ENCODE measurements at regions not wholly inside any gene's neighbourhood (a gene's known extent, or its start where the extent isn't known, plus 50 kb on each side); places are given as distances from the start of the nearest gene placed in this dataset.
"Not testable (repeated sequence)": the region's sequence is repeated elsewhere in the genome, so short reads cannot be mapped to it uniquely, and the experiment has no call there.

DNA sequence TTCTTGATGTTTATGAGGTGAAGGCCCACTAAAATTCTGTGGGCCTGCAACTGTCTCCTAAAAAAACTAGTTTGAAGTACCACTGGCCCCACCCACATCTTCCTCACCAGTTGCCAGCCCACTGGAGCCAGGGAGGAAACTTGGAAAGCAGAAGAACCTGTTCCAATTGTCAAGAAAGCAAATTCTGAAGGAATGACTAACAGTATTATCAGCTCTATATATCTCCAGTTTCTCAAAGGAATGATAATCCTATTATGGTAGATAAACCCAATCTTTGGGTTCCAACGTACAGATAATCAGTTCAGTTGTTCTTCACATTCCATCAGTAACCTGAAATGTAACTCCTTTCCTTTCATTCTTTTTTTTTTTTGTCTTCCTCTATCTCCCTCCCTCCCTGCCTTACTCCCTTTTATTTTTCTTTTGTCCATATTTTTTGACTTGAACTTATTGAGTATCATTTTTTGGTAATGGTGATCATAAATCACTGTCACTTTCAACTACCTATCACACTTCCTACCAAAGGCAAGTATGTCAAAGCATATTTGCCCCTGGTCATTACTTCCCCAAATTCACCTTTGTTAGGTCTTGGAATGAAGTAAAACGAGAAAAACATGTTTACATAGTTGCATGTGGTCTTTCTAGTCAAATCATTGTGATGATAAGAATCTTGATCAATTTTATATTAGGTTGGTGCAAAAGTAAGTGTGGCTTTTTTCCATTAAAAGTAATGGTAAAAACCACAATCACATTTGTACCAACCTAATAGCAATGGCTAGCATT is 943.4 kb downstream of the TTLL7 start:
- no peak overlapping the region for H3K9ac ChIP-seq (ENCODE audit: low read length)
- no peak overlapping the region for H3K4me2 ChIP-seq (ENCODE audit: low read length)
- TF ChIP-seq, protein P1, sequence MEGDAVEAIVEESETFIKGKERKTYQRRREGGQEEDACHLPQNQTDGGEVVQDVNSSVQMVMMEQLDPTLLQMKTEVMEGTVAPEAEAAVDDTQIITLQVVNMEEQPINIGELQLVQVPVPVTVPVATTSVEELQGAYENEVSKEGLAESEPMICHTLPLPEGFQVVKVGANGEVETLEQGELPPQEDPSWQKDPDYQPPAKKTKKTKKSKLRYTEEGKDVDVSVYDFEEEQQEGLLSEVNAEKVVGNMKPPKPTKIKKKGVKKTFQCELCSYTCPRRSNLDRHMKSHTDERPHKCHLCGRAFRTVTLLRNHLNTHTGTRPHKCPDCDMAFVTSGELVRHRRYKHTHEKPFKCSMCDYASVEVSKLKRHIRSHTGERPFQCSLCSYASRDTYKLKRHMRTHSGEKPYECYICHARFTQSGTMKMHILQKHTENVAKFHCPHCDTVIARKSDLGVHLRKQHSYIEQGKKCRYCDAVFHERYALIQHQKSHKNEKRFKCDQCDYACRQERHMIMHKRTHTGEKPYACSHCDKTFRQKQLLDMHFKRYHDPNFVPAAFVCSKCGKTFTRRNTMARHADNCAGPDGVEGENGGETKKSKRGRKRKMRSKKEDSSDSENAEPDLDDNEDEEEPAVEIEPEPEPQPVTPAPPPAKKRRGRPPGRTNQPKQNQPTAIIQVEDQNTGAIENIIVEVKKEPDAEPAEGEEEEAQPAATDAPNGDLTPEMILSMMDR (IDR thresholded peaks at IDR 0.05; ENCODE audit: low read length), result no peak
- no peak for TF ChIP-seq EZH2 (IDR thresholded peaks at IDR 0.05; ENCODE audit: borderline replicate concordance, low read length)
- no peaks in the 10 kb centered on the region for H3K36me3 ChIP-seq (ENCODE audit: insufficient read depth, low read length)
- no peaks in the 10 kb centered on the region for H3K79me2 ChIP-seq (ENCODE audit: insufficient read depth, low read length)
- no peaks in the 10 kb centered on the region for H3K9me2 ChIP-seq (ENCODE audit: low read depth, low read length)
- H3K27ac ChIP-seq (ENCODE audit: low read depth, low read length, poor library complexity, severe bottlenecking), result no peak overlapping the region
- no peaks in the 10 kb centered on the region for H4K20me1 ChIP-seq (ENCODE audit: insufficient read depth, low read length)
- no peak overlapping the region for H2AFZ ChIP-seq (ENCODE audit: low read length)
- no peaks in the 10 kb centered on the region for H3K4me1 ChIP-seq (ENCODE audit: insufficient read depth, low read length, severe bottlenecking)
- no peaks in the 10 kb centered on the region for H3K9me3 ChIP-seq (ENCODE audit: low read length)
- H3F3A ChIP-seq (ENCODE audit: insufficient read depth, low read length), result no peaks in the 10 kb centered on the region
- H3K27me3 ChIP-seq (ENCODE audit: insufficient read depth, low read length), result no peaks in the 10 kb centered on the region
- H3K4me3 ChIP-seq (ENCODE audit: low read depth, low read length, poor library complexity, severe bottlenecking), result no peak overlapping the region

- no peaks in the 10 kb centered on the region for H3K4me1 ChIP-seq (ENCODE audit: insufficient read depth, low read length, severe bottlenecking)
- no peak overlapping the region for H3K4me2 ChIP-seq (ENCODE audit: low read length)
- no peak overlapping the region for H2AFZ ChIP-seq (ENCODE audit: low read length)
- no peak overlapping the region for H3K27ac ChIP-seq (ENCODE audit: low read depth, low read length, poor library complexity, severe bottlenecking)
- no peak overlapping the region for H3K4me3 ChIP-seq (ENCODE audit: low read depth, low read length, poor library complexity, severe bottlenecking)
- H3K27me3 ChIP-seq (ENCODE audit: insufficient read depth, low read length), result no peaks in the 10 kb centered on the region
- H4K20me1 ChIP-seq (ENCODE audit: insufficient read depth, low read length), result no peaks in the 10 kb centered on the region
- no peaks in the 10 kb centered on the region for H3F3A ChIP-seq (ENCODE audit: insufficient read depth, low read length)
- no peaks in the 10 kb centered on the region for H3K9me2 ChIP-seq (ENCODE audit: low read depth, low read length)
- no peaks in the 10 kb centered on the region for H3K36me3 ChIP-seq (ENCODE audit: insufficient read depth, low read length)
- H3K79me2 ChIP-seq (ENCODE audit: insufficient read depth, low read length), result no peaks in the 10 kb centered on the region
- no peak for TF ChIP-seq EZH2 (IDR thresholded peaks at IDR 0.05; ENCODE audit: borderline replicate concordance, low read length)
- TF ChIP-seq, protein P1 (IDR thresholded peaks at IDR 0.05; ENCODE audit: low read length), result no peak
- H3K9ac ChIP-seq (ENCODE audit: low read length), result no peak overlapping the region
- H3K9me3 ChIP-seq (ENCODE audit: low read length), result no peaks in the 10 kb centered on the region
These were observed 945.5 kb downstream of the TTLL7 start for GRCh38 chr1:83053446-83053845.

DNA sequence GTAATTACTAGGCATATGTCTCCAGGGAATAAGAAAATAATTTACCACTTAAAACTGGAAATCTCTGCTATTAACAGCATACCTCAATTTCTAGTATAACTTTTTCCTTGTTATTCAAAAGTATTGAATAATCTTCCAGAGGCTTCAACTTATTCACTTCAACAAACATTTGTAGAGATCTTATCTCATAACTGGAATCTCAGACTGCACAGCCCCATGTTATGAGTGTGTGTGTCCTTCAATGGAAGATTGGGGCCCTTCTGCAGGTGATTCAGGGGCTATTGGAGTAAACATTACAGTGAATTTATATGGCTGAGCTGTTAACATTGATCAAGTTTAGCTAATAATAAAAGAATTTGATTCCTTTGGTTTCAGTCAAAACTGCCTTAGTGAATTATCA is 946.1 kb downstream of the TTLL7 start:
- no peaks in the 10 kb centered on the region for H3K9me3 ChIP-seq (ENCODE audit: low read length)
- H3K27ac ChIP-seq (ENCODE audit: low read depth, low read length, poor library complexity, severe bottlenecking), result no peak overlapping the region
- no peaks in the 10 kb centered on the region for H4K20me1 ChIP-seq (ENCODE audit: insufficient read depth, low read length)
- no peak overlapping the region for H3K9ac ChIP-seq (ENCODE audit: low read length)
- no peak overlapping the region for H2AFZ ChIP-seq (ENCODE audit: low read length)
- H3K79me2 ChIP-seq (ENCODE audit: insufficient read depth, low read length), result no peaks in the 10 kb centered on the region
- H3K4me1 ChIP-seq (ENCODE audit: insufficient read depth, low read length, severe bottlenecking), result no peaks in the 10 kb centered on the region
- H3K27me3 ChIP-seq (ENCODE audit: insufficient read depth, low read length), result no peaks in the 10 kb centered on the region
- no peaks in the 10 kb centered on the region for H3F3A ChIP-seq (ENCODE audit: insufficient read depth, low read length)
- TF ChIP-seq EZH2 (IDR thresholded peaks at IDR 0.05; ENCODE audit: borderline replicate concordance, low read length), result no peak
- TF ChIP-seq, protein P1 (IDR thresholded peaks at IDR 0.05; ENCODE audit: low read length), result no peak
- no peaks in the 10 kb centered on the region for H3K9me2 ChIP-seq (ENCODE audit: low read depth, low read length)
- H3K36me3 ChIP-seq (ENCODE audit: insufficient read depth, low read length), result no peaks in the 10 kb centered on the region
- no peak overlapping the region for H3K4me2 ChIP-seq (ENCODE audit: low read length)
- H3K4me3 ChIP-seq (ENCODE audit: low read depth, low read length, poor library complexity, severe bottlenecking), result no peak overlapping the region

- not testable (repeated sequence) for H3K27ac ChIP-seq (ENCODE audit: low read depth, low read length, poor library complexity, severe bottlenecking); H3K4me3 ChIP-seq (ENCODE audit: low read depth, low read length, poor library complexity, severe bottlenecking); H3K36me3 ChIP-seq (ENCODE audit: insufficient read depth, low read length); H3K9ac ChIP-seq (ENCODE audit: low read length); H3F3A ChIP-seq (ENCODE audit: insufficient read depth, low read length); H3K9me3 ChIP-seq (ENCODE audit: low read length); H2AFZ ChIP-seq (ENCODE audit: low read length); H3K4me1 ChIP-seq (ENCODE audit: insufficient read depth, low read length, severe bottlenecking); H3K4me2 ChIP-seq (ENCODE audit: low read length); H3K9me2 ChIP-seq (ENCODE audit: low read depth, low read length); H3K79me2 ChIP-seq (ENCODE audit: insufficient read depth, low read length); H3K27me3 ChIP-seq (ENCODE audit: insufficient read depth, low read length); H4K20me1 ChIP-seq (ENCODE audit: insufficient read depth, low read length)
These were observed 947.9 kb downstream of the TTLL7 start for GRCh38 chr1:83051053-83051452.
